LNCAP (cell line): ENCODE measurements at regions not wholly inside any gene's neighbourhood (a gene's known extent, or its start where the extent isn't known, plus 50 kb on each side); places are given as distances from the start of the nearest gene placed in this dataset.

Source experiments
- TF ChIP-seq, protein P1 (sequence below): fragments of 450-650 bp; IDR thresholded peaks from 2 replicates; pipeline ENCODE4 v1.5.1; 2017; ENCODE audit warnings: mild to moderate bottlenecking

DNA sequence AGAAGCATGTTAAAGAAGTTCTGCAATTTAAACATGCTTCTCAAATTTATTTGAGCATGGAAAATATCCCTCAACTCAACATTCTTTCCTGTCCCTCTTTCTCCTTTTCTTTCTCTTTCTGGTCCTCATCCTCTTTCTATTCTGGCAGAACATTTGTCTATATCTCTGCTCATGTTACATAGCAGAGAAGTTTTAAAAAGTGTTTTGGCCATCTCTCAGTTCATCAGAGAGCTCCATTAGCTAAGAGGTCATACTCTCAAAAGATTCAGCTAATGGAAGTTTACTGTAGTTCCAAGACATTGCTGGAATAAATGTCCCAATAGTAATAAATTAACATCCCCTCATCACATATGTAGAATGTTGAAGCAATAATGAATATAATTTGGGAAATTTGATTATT is 53.5 kb downstream of the XCL2 start:
- TF ChIP-seq, protein P1, sequence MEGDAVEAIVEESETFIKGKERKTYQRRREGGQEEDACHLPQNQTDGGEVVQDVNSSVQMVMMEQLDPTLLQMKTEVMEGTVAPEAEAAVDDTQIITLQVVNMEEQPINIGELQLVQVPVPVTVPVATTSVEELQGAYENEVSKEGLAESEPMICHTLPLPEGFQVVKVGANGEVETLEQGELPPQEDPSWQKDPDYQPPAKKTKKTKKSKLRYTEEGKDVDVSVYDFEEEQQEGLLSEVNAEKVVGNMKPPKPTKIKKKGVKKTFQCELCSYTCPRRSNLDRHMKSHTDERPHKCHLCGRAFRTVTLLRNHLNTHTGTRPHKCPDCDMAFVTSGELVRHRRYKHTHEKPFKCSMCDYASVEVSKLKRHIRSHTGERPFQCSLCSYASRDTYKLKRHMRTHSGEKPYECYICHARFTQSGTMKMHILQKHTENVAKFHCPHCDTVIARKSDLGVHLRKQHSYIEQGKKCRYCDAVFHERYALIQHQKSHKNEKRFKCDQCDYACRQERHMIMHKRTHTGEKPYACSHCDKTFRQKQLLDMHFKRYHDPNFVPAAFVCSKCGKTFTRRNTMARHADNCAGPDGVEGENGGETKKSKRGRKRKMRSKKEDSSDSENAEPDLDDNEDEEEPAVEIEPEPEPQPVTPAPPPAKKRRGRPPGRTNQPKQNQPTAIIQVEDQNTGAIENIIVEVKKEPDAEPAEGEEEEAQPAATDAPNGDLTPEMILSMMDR = no peak

- TF ChIP-seq, protein P1 = no peak
Observed at GRCh38 chr1:168488138-168488537, 55.7 kb downstream of the XCL2 start.

- TF ChIP-seq, protein P1 = no peak
Observed at GRCh38 chr1:168485048-168485447, 58.7 kb downstream of the XCL2 start.

DNA sequence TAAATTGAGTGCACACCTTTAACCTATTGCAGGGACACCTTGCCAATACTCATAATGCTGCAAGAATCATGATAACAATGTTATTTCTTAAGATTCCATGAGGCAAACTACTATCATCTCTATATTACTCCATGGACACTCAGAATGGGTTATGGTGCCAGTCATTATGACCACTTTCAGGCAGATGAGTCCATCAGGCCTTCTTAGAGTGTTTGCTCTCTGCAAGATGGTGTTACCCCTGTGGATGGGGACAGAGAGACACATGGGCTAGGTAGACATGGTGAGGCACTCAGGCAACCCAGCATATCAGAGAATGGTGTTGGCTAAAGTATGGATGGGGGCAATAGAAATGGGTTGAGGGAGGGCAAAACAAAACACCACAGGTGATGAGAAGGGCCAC is 59.7 kb downstream of the XCL2 start:
- TF ChIP-seq, protein P1 = no peak

GRCh38 chr1:168483539-168483938 is 60.3 kb downstream of the XCL2 start:
- TF ChIP-seq, protein P1 = no peak

- TF ChIP-seq, protein P1 = no peak
Observed at GRCh38 chr1:168482106-168482505, 61.7 kb downstream of the XCL2 start.

DNA sequence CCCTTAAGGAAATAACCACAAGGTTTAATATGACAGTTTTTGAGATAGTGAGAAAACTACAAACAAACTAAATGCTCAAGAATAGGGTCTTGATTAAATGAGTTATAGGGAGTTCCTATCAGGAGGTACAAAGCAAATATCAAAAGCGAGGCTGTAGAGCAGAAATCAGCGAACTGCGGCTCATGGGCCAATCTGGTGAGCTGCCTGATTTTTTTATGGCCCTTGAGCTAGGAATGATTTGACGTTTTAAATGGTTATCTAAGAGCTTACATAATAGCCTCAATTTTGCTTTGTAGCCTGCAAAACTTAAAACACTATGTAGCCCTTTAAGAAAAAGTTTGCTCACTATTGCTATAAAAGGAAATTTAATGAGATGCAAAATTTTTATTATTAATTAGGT is 62.2 kb downstream of the XCL2 start:
- TF ChIP-seq, protein P1 = no peak

DNA sequence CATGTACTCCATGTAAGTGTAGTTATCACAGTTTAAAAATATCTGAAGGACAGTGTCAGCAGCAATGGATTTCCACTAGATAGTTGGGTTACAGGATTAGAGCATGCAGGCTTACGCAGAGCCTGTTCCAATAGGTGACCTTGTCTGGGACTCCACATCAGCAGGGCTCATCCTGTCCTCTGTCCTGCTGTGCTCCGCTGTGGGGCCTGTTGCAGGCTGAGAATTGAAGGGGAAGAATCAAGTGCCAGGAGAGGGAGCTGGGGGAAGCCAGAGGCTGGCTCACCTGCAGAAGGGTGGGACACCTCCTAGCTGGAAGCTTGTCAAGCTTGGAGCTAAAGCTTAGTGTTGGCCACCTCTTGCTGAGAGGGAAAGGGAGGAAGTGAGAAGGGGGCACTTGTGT is 62.8 kb downstream of the XCL2 start:
- TF ChIP-seq, protein P1 = no peak
